CD4-positive, alpha-beta T cell treated with Interleukin-4 for 4 hours (primary cell): ENCODE measurements at regions not wholly inside any gene's neighbourhood (a gene's known extent, or its start where the extent isn't known, plus 50 kb on each side); places are given as distances from the start of the nearest gene placed in this dataset.
A peak's percentile ranks its signal among the peaks of the same experiment; 100 is the strongest.

ENCODE experiments used
- DNase-seq: peaks from one replicate; pipeline ENCODE4 v3.0.0-alpha.2; 2020

DNA sequence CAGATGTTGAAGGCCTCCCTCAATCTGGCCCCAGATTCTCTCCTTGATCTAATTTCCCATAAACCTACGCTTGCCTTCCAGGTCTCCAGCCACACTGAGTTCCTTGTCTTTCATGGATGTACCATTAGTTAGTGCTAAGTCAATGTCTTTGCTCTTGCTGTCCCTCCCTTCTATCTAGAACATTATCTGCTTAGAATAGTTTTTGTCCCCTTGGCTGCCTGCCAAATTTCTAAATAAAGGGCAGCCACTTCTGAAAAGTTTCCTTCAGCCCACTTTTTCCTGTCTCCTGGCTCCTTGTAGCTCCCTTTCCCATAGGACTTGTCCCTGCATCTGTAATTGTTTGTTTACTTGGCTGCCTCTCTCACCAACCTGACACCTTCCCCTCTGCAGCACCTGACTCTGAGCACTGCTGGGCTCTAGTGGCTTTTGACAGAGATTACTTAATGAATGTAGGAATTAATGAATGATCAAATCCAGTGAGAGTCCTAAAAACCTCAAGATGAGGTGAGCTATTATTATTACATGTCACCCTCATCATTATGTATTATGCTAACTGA lies 58.3 kb downstream of the CXCL12 start:
- no peak for DNase-seq

DNA sequence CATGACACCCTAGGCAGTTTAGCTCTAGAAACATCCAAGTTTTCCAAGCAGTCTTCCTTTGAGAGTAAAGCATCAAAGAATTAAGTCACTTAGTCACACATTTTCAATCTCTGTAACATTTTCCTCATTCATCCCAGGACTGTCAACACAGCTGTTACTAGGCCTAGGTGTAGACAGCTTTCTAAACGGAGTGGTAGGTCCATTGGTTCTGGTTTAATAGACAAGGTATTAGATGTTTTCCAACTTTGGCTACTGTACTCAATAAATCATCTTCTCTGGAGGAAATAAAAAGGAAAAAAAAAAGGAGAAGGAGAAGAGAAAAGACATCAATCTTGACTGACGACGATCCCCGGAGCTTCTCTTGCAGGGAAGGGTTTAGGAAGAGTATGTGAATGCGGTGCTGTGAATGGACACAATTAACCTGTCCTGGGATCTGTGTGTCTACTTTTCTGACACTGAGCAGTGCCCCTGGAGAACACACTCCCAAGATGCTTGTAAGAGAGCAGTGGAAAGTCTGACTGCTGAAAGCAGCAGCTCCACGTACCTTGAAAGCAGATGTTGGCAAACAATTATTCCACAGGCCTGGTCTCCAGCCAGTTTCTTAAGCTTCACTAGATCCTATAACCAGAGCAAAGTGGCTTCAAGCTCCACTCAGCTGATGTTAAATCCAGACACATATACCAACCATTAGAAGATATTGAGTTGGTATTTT lies 59.1 kb downstream of the CXCL12 start:
- no peak for DNase-seq

- DNase-seq: no peak
Measured at GRCh38 chr10:44325157-44325556, 59.7 kb downstream of the CXCL12 start.

DNA sequence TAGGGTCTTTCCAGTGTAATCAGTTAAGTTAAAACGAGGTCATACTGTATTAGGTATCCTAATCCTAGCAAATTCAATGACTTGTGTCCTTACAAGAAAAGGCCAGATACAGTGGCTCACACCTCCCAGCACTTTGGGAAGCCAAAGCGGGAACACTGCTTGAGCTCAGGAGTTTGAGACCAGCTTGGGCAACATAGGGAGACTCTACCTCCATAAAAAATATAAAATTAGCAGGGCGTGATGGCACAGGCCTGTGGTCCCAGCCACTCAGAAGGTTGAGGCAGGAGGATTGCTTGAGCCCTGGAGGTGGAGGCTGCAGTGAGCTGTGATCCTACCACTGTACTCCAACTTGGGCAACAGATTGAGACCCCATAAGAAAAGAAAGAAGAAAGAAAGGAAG lies 61.1 kb downstream of the CXCL12 start:
- DNase-seq: no peak

- no peak for DNase-seq
Measured at GRCh38 chr10:44322137-44322536, 62.8 kb downstream of the CXCL12 start.

DNA sequence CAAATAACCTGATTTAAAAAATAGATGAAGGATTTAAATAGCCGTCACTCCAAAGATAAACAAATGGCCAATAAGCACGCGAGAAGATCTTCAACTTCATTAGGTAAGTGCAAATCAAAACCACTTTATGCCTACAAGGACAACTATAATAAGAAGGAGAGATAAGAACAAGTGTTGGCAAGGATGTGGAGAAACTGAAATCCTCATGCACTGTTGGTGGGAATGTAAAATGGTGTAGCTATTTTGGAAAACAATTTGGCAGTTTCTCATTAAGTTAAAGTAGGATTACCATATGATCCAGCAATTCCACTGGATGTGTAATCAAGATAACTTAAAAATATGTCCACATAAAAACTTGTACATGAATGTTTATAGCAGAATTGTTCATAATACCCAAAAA lies 64.1 kb downstream of the CXCL12 start:
- DNase-seq: no peak

- DNase-seq: no peak
Measured at GRCh38 chr10:44317856-44318255, 67.0 kb downstream of the CXCL12 start.

DNA sequence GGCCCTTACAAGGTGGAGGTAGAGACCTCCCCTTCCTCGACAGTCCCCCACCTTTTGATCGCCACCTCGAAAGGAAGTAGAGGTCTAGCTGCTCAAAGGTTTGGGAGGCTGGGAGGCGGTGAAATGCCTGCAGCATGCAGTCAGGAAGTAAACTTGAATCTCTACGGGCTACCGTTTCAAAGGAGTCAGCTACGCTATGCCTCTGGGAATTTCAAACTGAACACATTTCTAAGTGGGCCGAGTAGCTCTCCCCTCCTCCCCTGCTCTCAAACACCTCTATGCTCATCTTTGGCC lies 68.0 kb downstream of the CXCL12 start:
- no peak for DNase-seq

DNA sequence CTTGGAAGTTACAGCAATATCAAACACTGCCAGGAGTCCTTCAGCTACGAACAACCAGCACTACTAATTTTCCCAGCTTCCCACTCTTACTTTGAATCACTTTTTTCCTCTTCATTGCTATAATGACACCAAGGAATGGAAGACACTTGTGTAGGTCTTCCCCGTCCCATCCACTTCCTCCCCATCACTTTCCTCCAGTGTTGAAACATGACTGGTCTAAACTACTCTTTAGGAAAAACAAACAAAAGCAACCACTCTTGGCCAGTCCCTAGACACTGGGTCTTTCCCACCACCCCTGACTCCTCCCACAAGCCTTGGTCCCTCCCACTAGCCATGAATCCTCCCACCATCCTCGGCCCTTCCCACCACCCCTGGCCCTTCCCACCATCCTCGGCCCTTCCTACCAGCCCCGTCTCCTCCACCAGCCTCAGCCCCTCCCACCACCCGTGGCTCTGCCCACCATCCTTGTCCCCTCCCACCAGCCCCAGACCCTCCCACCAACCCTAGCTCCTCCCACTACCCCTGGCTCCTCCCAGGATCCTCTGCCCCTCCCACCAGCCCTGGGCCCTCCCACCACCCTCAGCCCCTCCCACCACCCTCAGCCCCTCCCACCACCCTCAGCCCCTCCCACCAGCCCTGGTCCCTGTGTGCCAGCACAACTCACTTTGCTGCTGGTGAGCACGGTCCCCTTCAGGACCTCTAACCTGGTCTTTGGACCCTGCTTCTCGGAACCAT lies 68.5 kb downstream of the CXCL12 start:
- no peak for DNase-seq

- no peak for DNase-seq
Measured at GRCh38 chr10:44314802-44315460, 70.0 kb downstream of the CXCL12 start.

GRCh38 chr10:44313761-44314165 lies 71.1 kb downstream of the CXCL12 start:
- DNase-seq: no peak

DNA sequence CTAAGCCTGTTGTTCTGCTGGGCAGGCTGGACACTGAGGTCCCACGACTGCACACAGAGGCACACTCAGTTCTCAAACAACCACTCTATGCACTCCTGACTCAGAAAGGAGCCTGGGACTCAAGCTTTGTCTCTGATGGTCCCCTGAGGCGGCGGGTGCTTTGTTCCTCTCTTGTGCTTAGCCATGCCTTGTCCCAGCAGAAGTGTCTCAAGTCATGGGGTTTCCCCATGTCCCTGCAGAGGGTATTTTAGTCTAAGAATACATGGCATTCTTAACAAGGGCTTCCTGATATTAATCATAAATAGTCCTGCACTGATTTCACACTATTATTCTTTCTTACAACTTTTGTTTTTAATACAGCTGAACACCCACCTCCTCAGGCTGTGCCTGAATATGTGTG lies 72.5 kb downstream of the CXCL12 start:
- DNase-seq: no peak

- no peak for DNase-seq
Measured at GRCh38 chr10:44311563-44312051, 73.3 kb downstream of the CXCL12 start.

- DNase-seq: peak; percentile 54
Measured at GRCh38 chr10:44310762-44311562, 73.9 kb downstream of the CXCL12 start.

DNA sequence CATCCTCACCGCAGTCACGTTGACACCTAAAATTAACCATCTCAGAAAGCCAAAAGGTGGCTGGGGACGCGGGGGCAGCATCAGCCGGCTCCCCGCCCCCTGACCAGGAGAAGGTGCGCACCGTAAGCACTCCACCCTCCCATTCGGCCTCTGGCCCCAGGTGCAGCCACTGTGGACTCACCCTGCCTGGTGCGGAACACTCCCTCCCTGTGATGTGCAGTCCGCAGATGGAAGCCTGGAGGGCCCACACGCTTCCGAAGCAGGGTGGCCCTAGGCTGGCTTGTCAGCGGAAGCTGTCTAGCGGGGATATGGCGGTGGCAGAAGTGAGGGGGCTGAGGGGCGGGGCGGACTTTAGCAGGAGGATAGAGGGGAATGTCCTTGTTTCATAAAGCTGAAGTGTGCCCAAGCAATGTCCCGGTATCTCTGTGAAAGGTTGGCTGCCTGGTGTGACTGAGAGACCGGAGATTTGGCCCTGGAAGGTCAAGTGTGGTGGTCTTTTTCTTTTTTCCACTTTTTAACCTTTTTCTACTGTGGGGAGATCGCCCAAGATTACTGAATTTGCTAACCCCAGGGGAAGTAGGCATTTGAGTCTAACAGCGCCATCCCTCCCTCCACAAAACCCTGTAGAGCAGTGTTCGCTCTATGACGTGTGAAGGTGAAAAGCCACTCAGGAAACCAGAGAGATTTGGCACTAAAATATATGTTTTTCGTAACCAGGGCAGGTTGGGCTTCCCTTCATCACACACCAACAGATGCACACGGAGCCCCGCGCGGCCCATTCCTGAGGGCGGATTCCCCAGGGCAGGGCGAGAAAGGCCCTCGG lies 74.7 kb downstream of the CXCL12 start:
- peak; percentile 24 for DNase-seq

DNA sequence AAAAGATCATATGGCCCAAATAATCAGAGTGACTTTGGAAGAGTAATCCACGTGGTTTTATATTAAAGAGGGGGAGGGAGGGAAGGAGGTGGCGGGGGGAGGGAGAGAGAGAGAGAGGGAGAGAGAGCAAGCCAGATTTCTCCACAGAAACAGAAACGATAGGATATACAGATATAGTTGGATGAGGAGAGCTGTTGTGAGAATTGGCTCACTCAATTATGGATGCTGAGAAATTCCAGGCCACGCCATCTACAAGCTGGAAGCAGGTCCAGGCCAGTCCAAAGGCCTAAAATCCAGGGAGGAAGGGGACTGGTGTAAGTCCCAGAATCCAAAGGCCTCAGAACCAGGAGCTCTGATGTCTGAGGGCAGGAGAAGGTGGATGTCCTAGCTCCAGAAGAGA lies 75.5 kb downstream of the CXCL12 start:
- no peak for DNase-seq

GRCh38 chr10:44308935-44309334 lies 76.0 kb downstream of the CXCL12 start:
- no peak for DNase-seq

GRCh38 chr10:44307691-44308090 lies 77.2 kb downstream of the CXCL12 start:
- no peak for DNase-seq

DNA sequence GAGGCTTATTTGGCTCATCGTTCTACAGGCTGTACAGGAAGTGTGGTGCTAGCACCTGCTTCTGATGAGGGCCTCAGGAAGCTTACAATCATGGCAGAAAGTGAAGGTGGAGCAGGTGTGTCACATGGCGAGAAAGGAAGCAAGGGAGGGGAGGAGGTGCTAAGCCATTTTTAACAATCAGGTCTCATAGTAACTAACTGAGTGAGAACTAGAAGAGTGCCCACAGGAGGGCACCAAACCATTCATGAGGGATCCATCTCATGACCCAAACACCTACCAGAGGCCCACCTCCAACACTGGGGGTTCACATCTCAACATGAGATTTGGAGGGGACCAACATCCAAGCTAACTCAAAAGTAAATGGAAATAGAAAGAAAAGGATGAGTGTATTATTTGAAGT lies 78.1 kb downstream of the CXCL12 start:
- no peak for DNase-seq

DNA sequence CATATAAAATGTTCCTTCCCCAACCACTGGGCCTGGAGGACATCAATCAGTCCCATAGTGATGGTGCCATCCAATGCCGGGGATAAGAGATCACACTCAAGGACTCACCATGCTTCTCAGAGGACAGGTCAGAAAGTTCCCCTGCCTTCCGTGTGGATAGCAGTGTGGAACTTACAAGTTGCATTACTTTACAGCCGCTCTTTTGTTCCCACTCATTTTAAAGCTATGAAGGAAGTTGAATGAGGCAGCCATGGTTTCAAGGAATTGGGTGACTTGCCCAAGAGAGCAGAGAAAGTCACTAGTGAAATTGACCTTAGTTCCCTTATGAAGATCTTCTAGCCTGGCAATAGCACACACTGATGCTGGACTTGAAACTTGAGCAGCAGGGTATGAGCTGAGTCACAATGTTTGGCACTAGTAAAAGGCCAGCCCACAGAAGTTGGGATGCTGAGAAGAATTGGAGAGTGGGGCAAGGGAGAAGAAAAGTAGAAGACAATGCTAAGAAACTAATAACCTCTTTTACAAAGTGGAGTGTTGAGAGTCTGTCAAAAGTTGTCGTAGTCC lies 78.7 kb downstream of the CXCL12 start:
- no peak for DNase-seq

- no peak for DNase-seq
Measured at GRCh38 chr10:44301781-44302355, 83.0 kb downstream of the CXCL12 start.
